CD4-positive, CD25-positive, alpha-beta regulatory T cell (primary cell): ENCODE measurements at regions not wholly inside any gene's neighbourhood (a gene's known extent, or its start where the extent isn't known, plus 50 kb on each side); places are given as distances from the start of the nearest gene placed in this dataset.

Experiments used
- ATAC-seq, 2 donors: fragments of 150-1000 bp; cut with Tn5 transposase; one replicate each; pipeline ENCODE4 v1.10.0; 2021; ENCODE audit warnings: low read depth in 2 of 2, moderate number of reproducible peaks in 2 of 2, moderate library complexity in 1 of 2
- DNase-seq, 3 donors: peaks; one replicate each; pipeline versions ENCODE4 v3.0.0 to v3.0.0-alpha.2; 2012 to 2022; ENCODE audit warnings: mixed read lengths in 1 of 3
- H3K27ac ChIP-seq: one replicate; pipeline ENCODE4 v1.7.0; 2013; ENCODE audit warnings: mild to moderate bottlenecking, low read length; ENCODE audit not compliant: insufficient read depth, poor library complexity, severe bottlenecking
- H3K27me3 ChIP-seq: one replicate; pipeline ENCODE4 v1.7.0; 2013; ENCODE audit warnings: low read length; ENCODE audit not compliant: control insufficient read depth, insufficient read depth
- H3K36me3 ChIP-seq: one replicate; pipeline ENCODE4 v1.7.0; 2013; ENCODE audit warnings: mild to moderate bottlenecking, low read length, moderate library complexity; ENCODE audit not compliant: control insufficient read depth, insufficient read depth
- H3K4me1 ChIP-seq: 2 replicates; pipeline ENCODE4 v1.7.0; 2013; ENCODE audit warnings: mild to moderate bottlenecking, low read length; ENCODE audit not compliant: insufficient read depth, control insufficient read depth, poor library complexity, severe bottlenecking
- H3K4me3 ChIP-seq: one replicate; pipeline ENCODE4 v1.7.0; 2013; ENCODE audit warnings: low read depth, mild to moderate bottlenecking, low read length, moderate library complexity
- H3K9me3 ChIP-seq, 2 experiments: 1 replicate in 1 of 2; 2 replicates in 1 of 2; pipeline ENCODE4 v1.7.0; 2013; ENCODE audit warnings: low read length in 2 of 2, mild to moderate bottlenecking in 1 of 2, moderate library complexity in 1 of 2; ENCODE audit not compliant: control insufficient read depth in 2 of 2
- H3K27ac Mint-ChIP-seq, 3 donors: one replicate each; pipeline ENCODE4 v1.8.0; 2020 to 2022; ENCODE audit warnings: mild to moderate bottlenecking in 3 of 3, mixed read lengths in 3 of 3, moderate library complexity in 2 of 3
- H3K27me3 Mint-ChIP-seq: one replicate; pipeline ENCODE4 v1.8.0; 2022; ENCODE audit warnings: mild to moderate bottlenecking, mixed read lengths
- H3K36me3 Mint-ChIP-seq: one replicate; pipeline ENCODE4 v1.8.0; 2020; ENCODE audit warnings: mixed read lengths
- H3K4me1 Mint-ChIP-seq, 4 donors: one replicate each; pipeline ENCODE4 v1.8.0; 2020 to 2022; ENCODE audit warnings: mixed read lengths in 4 of 4, mild to moderate bottlenecking in 1 of 4
- H3K4me3 Mint-ChIP-seq, 4 donors: one replicate each; pipeline ENCODE4 v1.8.0; 2020 to 2022; ENCODE audit warnings: mild to moderate bottlenecking in 4 of 4, mixed read lengths in 4 of 4, moderate library complexity in 3 of 4
- H3K9me3 Mint-ChIP-seq, 7 donors: one replicate each; pipeline ENCODE4 v1.8.0; 2020 to 2022; ENCODE audit warnings: mixed read lengths in 7 of 7, mild to moderate bottlenecking in 3 of 7, moderate library complexity in 2 of 7

- ATAC-seq, result no peak
- H3K4me1 Mint-ChIP-seq, result no peaks in the 10 kb centered on the region
- peak overlapping the region in 1 of 3 donors; percentile 58 for H3K27ac Mint-ChIP-seq
- H3K27me3 Mint-ChIP-seq, result peaks cover 4% of the 10 kb centered on the region
- no peak overlapping the region for H3K4me3 Mint-ChIP-seq
- Histone ChIP-seq H3K36me3 (no peaks in the 10 kb centered on the region), H3K4me1 (no peaks in the 10 kb centered on the region), H3K9me3 (no peaks in the 10 kb centered on the region), H3K27me3 (peaks cover 3% of the 10 kb centered on the region), H3K4me3 (no peak overlapping the region), H3K27ac (no peak overlapping the region)
- peaks cover 0 to 5% (median 0%) of the 10 kb centered on the region in 7 donors for H3K9me3 Mint-ChIP-seq
- no peaks in the 10 kb centered on the region for H3K36me3 Mint-ChIP-seq
- DNase-seq, result no peak
Observed at GRCh38 chr15:31830591-31830990, 199.7 kb upstream of the CHRNA7 start.

- H3K27me3 Mint-ChIP-seq, result no peaks in the 10 kb centered on the region
Observed at GRCh38 chr15:31831596-31831995, 198.7 kb upstream of the CHRNA7 start.

GRCh38 chr15:31834654-31835053, 195.7 kb upstream of the CHRNA7 start:
- no peak overlapping the region for H3K4me3 Mint-ChIP-seq
- no peaks in the 10 kb centered on the region for H3K27me3 Mint-ChIP-seq
- no peak overlapping the region for H3K27ac Mint-ChIP-seq
- no peaks in the 10 kb centered on the region for H3K9me3 ChIP-seq
- no peak overlapping the region for H3K4me3 ChIP-seq
- peaks cover 3% of the 10 kb centered on the region for H3K27me3 ChIP-seq
- no peaks in the 10 kb centered on the region for H3K36me3 Mint-ChIP-seq
- peaks cover 0 to 5% (median 0%) of the 10 kb centered on the region in 7 donors for H3K9me3 Mint-ChIP-seq
- no peaks in the 10 kb centered on the region for H3K4me1 Mint-ChIP-seq
- H3K36me3 ChIP-seq, result no peaks in the 10 kb centered on the region
- DNase-seq, result no peak
- no peaks in the 10 kb centered on the region for H3K4me1 ChIP-seq
- no peak for ATAC-seq
- no peak overlapping the region for H3K27ac ChIP-seq

More at GRCh38 chr15:31831596-31831995, 198.7 kb upstream of the CHRNA7 start:
- no peak overlapping the region for H3K4me3 ChIP-seq
- no peak overlapping the region for H3K27ac Mint-ChIP-seq
- no peak overlapping the region for H3K27ac ChIP-seq
- H3K9me3 ChIP-seq, result no peaks in the 10 kb centered on the region
- no peaks in the 10 kb centered on the region for H3K4me1 ChIP-seq
- H3K4me1 Mint-ChIP-seq, result no peaks in the 10 kb centered on the region
- H3K36me3 Mint-ChIP-seq, result no peaks in the 10 kb centered on the region
- DNase-seq, result no peak
- ATAC-seq, result no peak
- no peak overlapping the region for H3K4me3 Mint-ChIP-seq
- peaks cover 0 to 5% (median 0%) of the 10 kb centered on the region in 7 donors for H3K9me3 Mint-ChIP-seq
- H3K27me3 ChIP-seq, result peaks cover 5% of the 10 kb centered on the region
- no peaks in the 10 kb centered on the region for H3K36me3 ChIP-seq

- no peaks in the 10 kb centered on the region for H3K36me3 ChIP-seq
- H3K27me3 ChIP-seq, result peaks cover 2% of the 10 kb centered on the region
- no peaks in the 10 kb centered on the region for H3K4me1 ChIP-seq
- Mint-ChIP-seq H3K4me3 (no peak overlapping the region), H3K9me3 (peaks cover 0 to 2% (median 0%) of the 10 kb centered on the region in 7 donors), H3K27ac (no peak overlapping the region), H3K27me3 (no peaks in the 10 kb centered on the region), H3K4me1 (no peaks in the 10 kb centered on the region), H3K36me3 (no peaks in the 10 kb centered on the region)
- no peak overlapping the region for H3K27ac ChIP-seq
- H3K4me3 ChIP-seq, result no peak overlapping the region
- no peak for ATAC-seq
- H3K9me3 ChIP-seq, result no peaks in the 10 kb centered on the region
- DNase-seq, result no peak
Observed at GRCh38 chr15:31839388-31839787, 190.9 kb upstream of the CHRNA7 start.

- no peaks in the 10 kb centered on the region for H3K27me3 Mint-ChIP-seq
- H3K36me3 Mint-ChIP-seq, result no peaks in the 10 kb centered on the region
- H3K4me1 ChIP-seq, result no peaks in the 10 kb centered on the region
- no peak overlapping the region for H3K4me3 Mint-ChIP-seq
- no peak overlapping the region for H3K27ac Mint-ChIP-seq
- H3K27ac ChIP-seq, result no peak overlapping the region
- H3K4me3 ChIP-seq, result no peak overlapping the region
- no peaks in the 10 kb centered on the region for H3K36me3 ChIP-seq
- no peak for DNase-seq
- H3K9me3 Mint-ChIP-seq, result peaks cover 0 to 1% (median 0%) of the 10 kb centered on the region in 7 donors
- H3K27me3 ChIP-seq, result no peaks in the 10 kb centered on the region
- H3K9me3 ChIP-seq, result no peaks in the 10 kb centered on the region
- H3K4me1 Mint-ChIP-seq, result no peaks in the 10 kb centered on the region
- ATAC-seq, result no peak
Observed at GRCh38 chr15:31840849-31841476, 189.4 kb upstream of the CHRNA7 start.

GRCh38 chr15:31842532-31843195, 187.7 kb upstream of the CHRNA7 start:
- no peak overlapping the region for H3K27ac ChIP-seq
- Mint-ChIP-seq H3K27me3 (no peaks in the 10 kb centered on the region), H3K27ac (no peak overlapping the region), H3K9me3 (peaks cover 0 to 5% (median 0%) of the 10 kb centered on the region in 7 donors), H3K4me1 (no peaks in the 10 kb centered on the region), H3K4me3 (no peak overlapping the region), H3K36me3 (peaks cover 2% of the 10 kb centered on the region)
- no peaks in the 10 kb centered on the region for H3K4me1 ChIP-seq
- ATAC-seq (no peak), DNase-seq (no peak)
- H3K27me3 ChIP-seq, result no peaks in the 10 kb centered on the region
- H3K9me3 ChIP-seq, result no peaks in the 10 kb centered on the region
- no peaks in the 10 kb centered on the region for H3K36me3 ChIP-seq
- H3K4me3 ChIP-seq, result no peak overlapping the region

GRCh38 chr15:31843426-31844055, 186.8 kb upstream of the CHRNA7 start:
- H3K4me1 Mint-ChIP-seq, result no peaks in the 10 kb centered on the region
- H3K27ac Mint-ChIP-seq, result no peak overlapping the region
- H3K27me3 Mint-ChIP-seq, result no peaks in the 10 kb centered on the region
- H3K4me3 Mint-ChIP-seq, result no peak overlapping the region
- ATAC-seq, result no peak
- H3K9me3 Mint-ChIP-seq, result peaks cover 0 to 7% (median 0%) of the 10 kb centered on the region in 7 donors
- H3K36me3 Mint-ChIP-seq, result peaks cover 3% of the 10 kb centered on the region
- Histone ChIP-seq H3K36me3 (no peaks in the 10 kb centered on the region), H3K4me1 (no peaks in the 10 kb centered on the region), H3K27ac (no peak overlapping the region), H3K9me3 (no peaks in the 10 kb centered on the region), H3K4me3 (no peak overlapping the region), H3K27me3 (no peaks in the 10 kb centered on the region)
- DNase-seq, result no peak
